Endothelial cell of umbilical vein (primary cell): ENCODE measurements at regions not wholly inside any gene's neighbourhood (a gene's known extent, or its start where the extent isn't known, plus 50 kb on each side); places are given as distances from the start of the nearest gene placed in this dataset.

ENCODE experiments used
- BruUV-seq: library from RNA; stranded (reverse); fragments of 400-500 nt; replicated peaks from 2 replicates; lab custom pipeline; 2021; lab: Mats Ljungman, UMichigan
- CTCF ChIA-PET: fragments of 300-600, 350-600 bp; sonication (Branson Sonifier 250); formaldehyde crosslinking; loops from one replicate; lab custom pipeline; 2021; ENCODE audit warnings: antibody characterized with exemption, inconsistent platforms; lab: Charles Lee
- POLR2A ChIA-PET: fragments of 300-600, 350-600 bp; sonication (Branson Sonifier 250); formaldehyde crosslinking; loops from one replicate; lab custom pipeline; 2021; ENCODE audit warnings: antibody characterized with exemption, inconsistent platforms; lab: Charles Lee
- DNase-seq: peaks from one replicate; pipeline ENCODE4 v3.0.0-alpha.2; 2011; ENCODE audit warnings: low read depth, low spot score
- FAIRE-seq: peaks from 2 replicates; lab custom pipeline; 2011; peaks lifted over from hg19 to GRCh38; lab: Jason Lieb, UNC
- H2AFZ ChIP-seq: 2 replicates; pipeline ENCODE4 v1.6.0; 2012; ENCODE audit warnings: low read depth, low read length, control low read depth, inconsistent platforms
- H3K27ac ChIP-seq: 2 replicates; pipeline ENCODE4 v1.5.1; 2011; ENCODE audit warnings: low read depth, mild to moderate bottlenecking, control low read depth, low read length, moderate library complexity; ENCODE audit not compliant: insufficient read depth
- H3K27me3 ChIP-seq, 2 experiments: 2 replicates each; pipeline versions ENCODE4 v1.6.0 to v1.6.1; 2011; ENCODE audit warnings: low read length in 2 of 2, mixed read lengths in 1 of 2; ENCODE audit not compliant: control insufficient read depth in 2 of 2, insufficient read depth in 2 of 2
- H3K36me3 ChIP-seq, 2 experiments: 2 replicates in 1 of 2; 3 replicates in 1 of 2; pipeline ENCODE4 v1.5.1; 2011; ENCODE audit warnings: low read length in 2 of 2, mild to moderate bottlenecking in 1 of 2, moderate library complexity in 1 of 2; ENCODE audit not compliant: control insufficient read depth in 2 of 2, insufficient read depth in 2 of 2; ENCODE audit errors: extremely low read depth in 1 of 2
- H3K4me1 ChIP-seq: 3 replicates; pipeline ENCODE4 v1.5.1; 2011; ENCODE audit warnings: mild to moderate bottlenecking, low read length; ENCODE audit not compliant: control insufficient read depth, insufficient read depth; ENCODE audit errors: extremely low read depth
- H3K4me2 ChIP-seq: 2 replicates; pipeline ENCODE4 v1.6.1; 2011; ENCODE audit warnings: low read length, control low read depth, mixed read lengths; ENCODE audit not compliant: insufficient read depth
- H3K4me3 ChIP-seq, 3 experiments: fragments of 200-600 bp in 1 of 3; sonication (generic), shearing (Covaris generic) in 1 of 3; replicated peaks in 1 of 3; 2 replicates each; pipeline ENCODE4 v1.5.1; 2011 to 2016; ENCODE audit warnings: control low read depth in 3 of 3, low read length in 3 of 3, mild to moderate bottlenecking in 2 of 3, inconsistent platforms in 1 of 3, low read depth in 1 of 3, moderate library complexity in 1 of 3; ENCODE audit not compliant: insufficient read depth in 1 of 3
- H3K79me2 ChIP-seq: 2 replicates; pipeline ENCODE4 v1.6.0; 2012; ENCODE audit warnings: low read length, inconsistent platforms; ENCODE audit not compliant: control insufficient read depth, insufficient read depth
- H3K9ac ChIP-seq: replicated peaks from 2 replicates; pipeline ENCODE3; 2011; ENCODE audit warnings: low read length, control low read depth; ENCODE audit not compliant: insufficient read depth; ENCODE audit errors: extremely low read depth
- H3K9me1 ChIP-seq: replicated peaks from 3 replicates; pipeline ENCODE4 v1.6.0; 2011; ENCODE audit warnings: mild to moderate bottlenecking, low read length; ENCODE audit not compliant: control insufficient read depth, insufficient read depth; ENCODE audit errors: extremely low read depth
- H3K9me3 ChIP-seq: replicated peaks from 2 replicates; pipeline ENCODE4 v1.5.1; 2012; ENCODE audit warnings: low read length, inconsistent platforms; ENCODE audit not compliant: control insufficient read depth, insufficient read depth
- H4K20me1 ChIP-seq: replicated peaks from 2 replicates; pipeline ENCODE3; 2011; ENCODE audit warnings: mild to moderate bottlenecking, low read length; ENCODE audit not compliant: control insufficient read depth, insufficient read depth; ENCODE audit errors: extremely low read depth
- CTCF ChIP-seq, 2 donors: IDR thresholded peaks; 1 replicate in 1 of 2; 2 replicates in 1 of 2; pipeline ENCODE4 v1.5.1; 2011; ENCODE audit warnings: low read length in 2 of 2, mild to moderate bottlenecking in 2 of 2, moderate library complexity in 2 of 2, control low read depth in 1 of 2, inconsistent platforms in 1 of 2, low read depth in 1 of 2; ENCODE audit not compliant: insufficient read depth in 1 of 2; ENCODE audit errors: extremely low read depth in 1 of 2
- EZH2 ChIP-seq: IDR thresholded peaks from 2 replicates; pipeline ENCODE4 v1.6.1; 2012; ENCODE audit warnings: borderline replicate concordance, low read depth, mild to moderate bottlenecking, moderate library complexity, low read length, inconsistent platforms; ENCODE audit not compliant: severe bottlenecking
- FOS ChIP-seq: IDR thresholded peaks from 2 replicates; pipeline ENCODE4 v1.6.1; 2011; ENCODE audit warnings: mild to moderate bottlenecking, low read length, moderate library complexity, borderline replicate concordance; ENCODE audit not compliant: insufficient read depth
- GATA2 ChIP-seq: IDR thresholded peaks from 2 replicates; pipeline ENCODE4 v1.7.0; 2011; ENCODE audit warnings: low read depth, mild to moderate bottlenecking, moderate library complexity, mixed read lengths, low read length; ENCODE audit not compliant: insufficient read length, insufficient read depth
- JUN ChIP-seq: IDR thresholded peaks from 2 replicates; pipeline ENCODE4 v1.6.1; 2011; ENCODE audit warnings: borderline replicate concordance, low read depth; ENCODE audit not compliant: insufficient read length, insufficient read depth
- MYC ChIP-seq: IDR thresholded peaks from one replicate; pipeline ENCODE4 v1.6.1; 2011; ENCODE audit warnings: mild to moderate bottlenecking, low read depth, low read length
- POLR2A ChIP-seq: IDR thresholded peaks from 2 replicates; pipeline ENCODE4 v1.6.1; 2012; ENCODE audit warnings: low read depth, mild to moderate bottlenecking, control low read depth, low read length
- POLR2AphosphoS5 ChIP-seq: IDR thresholded peaks from 2 replicates; pipeline ENCODE4 v1.6.1; 2012; ENCODE audit warnings: low read depth, mild to moderate bottlenecking, control low read depth, low read length, moderate library complexity; ENCODE audit not compliant: insufficient read depth
- dilution Hi-C: fragments of 300-500 bp; cut with MboI; formaldehyde crosslinking; loops from one replicate; pipeline ENCODE4 v1.15.0; 2019; ENCODE audit warnings: low sequenced_read_pairs; ENCODE audit not compliant: extremely low pct_ligation_motif_present
- intact Hi-C: fragments of 100-400 bp; cut with micrococcal nuclease; formaldehyde crosslinking; loops from one replicate; pipeline ENCODE4 v1.10.0; 2022
- TF ChIP-seq, protein P1 (sequence below): IDR thresholded peaks from 2 replicates; pipeline ENCODE4 v1.6.1; 2011; ENCODE audit not compliant: insufficient read depth, insufficient read length

DNA sequence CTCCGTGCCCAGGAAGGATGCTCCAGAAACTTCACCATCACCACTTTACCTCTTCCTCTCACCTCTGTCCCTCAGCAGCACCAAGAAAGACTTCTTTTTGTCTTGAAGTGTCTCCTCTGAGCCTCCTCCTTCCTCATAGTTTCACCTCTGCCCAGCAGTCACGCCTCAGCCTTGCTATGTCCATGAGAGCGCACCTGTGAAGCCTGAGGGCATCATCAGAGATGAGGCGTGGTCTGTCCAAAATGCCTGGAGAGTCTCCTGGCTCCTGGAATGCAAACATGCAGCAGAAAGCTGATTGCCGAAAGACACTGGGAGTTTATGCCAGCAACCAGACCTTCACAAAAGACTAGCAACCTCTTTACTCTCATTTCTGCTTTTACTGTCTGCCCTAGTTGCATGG, 336.6 kb downstream of the TEX29 start:
- Histone ChIP-seq H3K36me3 (no peaks in the 10 kb centered on the region), H4K20me1 (no peaks in the 10 kb centered on the region), H3K4me3 (no peak overlapping the region), H3K9me3 (peaks cover 5% of the 10 kb centered on the region), H3K9ac (no peak overlapping the region), H3K9me1 (no peaks in the 10 kb centered on the region), H3K27ac (no peak overlapping the region), H3K4me2 (no peak overlapping the region), H3K27me3 (no peaks in the 10 kb centered on the region), H2AFZ (no peak overlapping the region), H3K4me1 (no peaks in the 10 kb centered on the region), H3K79me2 (no peaks in the 10 kb centered on the region)
- FAIRE-seq (no peak), DNase-seq (no peak)
- TF ChIP-seq, protein P1, sequence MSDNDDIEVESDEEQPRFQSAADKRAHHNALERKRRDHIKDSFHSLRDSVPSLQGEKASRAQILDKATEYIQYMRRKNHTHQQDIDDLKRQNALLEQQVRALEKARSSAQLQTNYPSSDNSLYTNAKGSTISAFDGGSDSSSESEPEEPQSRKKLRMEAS, result no peak
- TF ChIP-seq JUN, result no peak
- TF ChIP-seq GATA2, result no peak
- no peak for TF ChIP-seq FOS
- no peak for TF ChIP-seq CTCF (IDR thresholded peaks at IDR 0.05; ENCODE audit: extremely low read depth in 1 of 2, insufficient read depth in 1 of 2, low read depth in 1 of 2, low read length in 2 of 2)
- TF ChIP-seq MYC, result no peak
- no peak for TF ChIP-seq EZH2
- no peak for TF ChIP-seq POLR2A
- TF ChIP-seq POLR2AphosphoS5, result no peak
- POLR2A ChIA-PET, result no interaction called here
- CTCF ChIA-PET, result no interaction called here
- BruUV-seq, result no TSS peak
- intact Hi-C loops (no loop called here), dilution Hi-C loops (no loop called here)
